MCF 10A (cell line): ENCODE measurements at regions not wholly inside any gene's neighbourhood (a gene's known extent, or its start where the extent isn't known, plus 50 kb on each side); places are given as distances from the start of the nearest gene placed in this dataset.

Experiments used
- BruUV-seq: library from RNA; stranded (reverse); fragments of 400-500 nt; replicated peaks from 2 replicates; lab custom pipeline; 2021; lab: Mats Ljungman, UMichigan
- CTCF ChIA-PET: fragments of 300-600 bp; sonication (Branson Sonifier 250); formaldehyde crosslinking; extraction: SDS; loops from one replicate; lab custom pipeline; 2021; ENCODE audit warnings: antibody characterized with exemption, inconsistent platforms; lab: Yijun Ruan, JAX
- POLR2A ChIA-PET: fragments of 300-600, 350-650 bp; sonication (Branson Sonifier 250); formaldehyde crosslinking; extraction: SDS; loops from one replicate; lab custom pipeline; 2020; ENCODE audit warnings: antibody characterized with exemption, inconsistent platforms; lab: Yijun Ruan, JAX
- DNase-seq: peaks from one replicate; pipeline ENCODE4 v3.0.0-alpha.2; 2018; ENCODE audit not compliant: unreplicated experiment
- H3K27ac Mint-ChIP-seq: one replicate; pipeline ENCODE4 v1.8.0; 2022; ENCODE audit warnings: mild to moderate bottlenecking, low read depth, mixed read lengths; ENCODE audit not compliant: unreplicated experiment
- H3K27me3 Mint-ChIP-seq: one replicate; pipeline ENCODE4 v1.8.0; 2022; ENCODE audit warnings: mixed read lengths; ENCODE audit not compliant: insufficient read depth, unreplicated experiment
- H3K36me3 Mint-ChIP-seq: one replicate; pipeline ENCODE4 v1.8.0; 2022; ENCODE audit warnings: mild to moderate bottlenecking, moderate library complexity, mixed read lengths; ENCODE audit not compliant: insufficient read depth, unreplicated experiment
- H3K4me1 Mint-ChIP-seq: one replicate; pipeline ENCODE4 v1.8.0; 2022; ENCODE audit warnings: mixed read lengths; ENCODE audit not compliant: insufficient read depth, unreplicated experiment
- H3K4me3 Mint-ChIP-seq: one replicate; pipeline ENCODE4 v1.8.0; 2022; ENCODE audit warnings: mild to moderate bottlenecking, moderate library complexity, mixed read lengths; ENCODE audit not compliant: unreplicated experiment
- H3K9me3 Mint-ChIP-seq: one replicate; pipeline ENCODE4 v1.8.0; 2022; ENCODE audit warnings: mixed read lengths; ENCODE audit not compliant: unreplicated experiment
- CTCF ChIP-seq: fragments of 200-600 bp; IDR thresholded peaks from one replicate; pipeline ENCODE4 v1.8.0; 2022; ENCODE audit warnings: antibody characterized with exemption, mild to moderate bottlenecking; ENCODE audit not compliant: unreplicated experiment
- intact Hi-C: fragments of 100-400 bp; cut with micrococcal nuclease; formaldehyde crosslinking; loops from 2 replicates; pipeline ENCODE4 v1.14.1; 2022

- TF ChIP-seq CTCF: no peak
- Mint-ChIP-seq H3K27me3 (peaks cover 15% of the 10 kb centered on the region), H3K36me3 (no peaks in the 10 kb centered on the region), H3K4me3 (no peak overlapping the region), H3K9me3 (no peaks in the 10 kb centered on the region), H3K4me1 (peaks cover 6% of the 10 kb centered on the region), H3K27ac (no peak overlapping the region)
- no peak for DNase-seq
- ChIA-PET CTCF (interaction anchor here (1.9 kb wide), 1 partner anchor 15 kb away, joined by 4 read pairs; no protein-coding TSS in a partner anchor), POLR2A (no interaction called here)
- intact Hi-C loops: no loop called here
- BruUV-seq: no TSS peak
Measured at GRCh38 chr17:65278820-65279184, 141.6 kb downstream of the RGS9 start.

GRCh38 chr17:65278050-65278819 lies 141.1 kb downstream of the RGS9 start:
- Mint-ChIP-seq H3K27me3 (peaks cover 15% of the 10 kb centered on the region), H3K4me3 (no peak overlapping the region), H3K36me3 (no peaks in the 10 kb centered on the region), H3K9me3 (no peaks in the 10 kb centered on the region), H3K4me1 (peaks cover 6% of the 10 kb centered on the region), H3K27ac (no peak overlapping the region)
- BruUV-seq: no TSS peak
- DNase-seq: peak; percentile 29
- intact Hi-C loops: no loop called here
- CTCF ChIA-PET: interaction anchor here (0.7 kb wide), 1 partner anchor 27 kb away, joined by 3 read pairs; no protein-coding TSS in a partner anchor
- TF ChIP-seq CTCF: peak; percentile 18
- POLR2A ChIA-PET: no interaction called here

GRCh38 chr17:65277576-65277975 lies 140.4 kb downstream of the RGS9 start:
- DNase-seq: no peak
- intact Hi-C loops: no loop called here
- Mint-ChIP-seq H3K4me3 (no peak overlapping the region), H3K27ac (no peak overlapping the region), H3K36me3 (no peaks in the 10 kb centered on the region), H3K27me3 (peaks cover 15% of the 10 kb centered on the region), H3K9me3 (no peaks in the 10 kb centered on the region), H3K4me1 (peaks cover 6% of the 10 kb centered on the region)
- ChIA-PET CTCF (interaction anchor here (0.7 to 1.1 kb wide), 3 partner anchors 17 to 46 kb away, joined by 3 to 5 read pairs (median 4); no protein-coding TSS in a partner anchor), POLR2A (no interaction called here)
- BruUV-seq: no TSS peak
- no peak for TF ChIP-seq CTCF
